Mesodermal cell (in vitro differentiated cells): ENCODE measurements at regions not wholly inside any gene's neighbourhood (a gene's known extent, or its start where the extent isn't known, plus 50 kb on each side); places are given as distances from the start of the nearest gene placed in this dataset.
"Not testable (repeated sequence)": the region's sequence is repeated elsewhere in the genome, so short reads cannot be mapped to it uniquely, and the experiment has no call there.

Experiments
- H3K27ac ChIP-seq: 2 replicates; pipeline ENCODE4 v1.7.0; 2013; ENCODE audit warnings: mild to moderate bottlenecking, low read depth, low read length, moderate library complexity; ENCODE audit not compliant: severe bottlenecking
- H3K36me3 ChIP-seq: 2 replicates; pipeline ENCODE4 v1.7.1; 2013; ENCODE audit warnings: mild to moderate bottlenecking, low read length, moderate library complexity; ENCODE audit not compliant: control insufficient read depth, insufficient read depth
- H3K4me1 ChIP-seq: one replicate; pipeline ENCODE4 v1.7.1; 2013; ENCODE audit warnings: mild to moderate bottlenecking, low read length; ENCODE audit not compliant: insufficient read depth, control insufficient read depth, poor library complexity, severe bottlenecking
- H3K4me3 ChIP-seq: 2 replicates; pipeline ENCODE4 v1.7.0; 2013; ENCODE audit warnings: low read length, control low read depth, mild to moderate bottlenecking; ENCODE audit not compliant: insufficient read depth, poor library complexity, severe bottlenecking; ENCODE audit errors: extremely low read depth
- H3K9me3 ChIP-seq: 2 replicates; pipeline ENCODE4 v1.7.1; 2013; ENCODE audit warnings: mild to moderate bottlenecking, low read length, moderate library complexity; ENCODE audit not compliant: control insufficient read depth
- WGBS, 2 experiments: methylation state at CpG; one replicate each; pipeline ENCODE4 v1.1.5; 2013; ENCODE audit warnings: missing lambda C conversion rate in 2 of 2; ENCODE audit not compliant: insufficient coverage in 2 of 2; 5-methylcytosine and 5-hydroxymethylcytosine counted together

DNA sequence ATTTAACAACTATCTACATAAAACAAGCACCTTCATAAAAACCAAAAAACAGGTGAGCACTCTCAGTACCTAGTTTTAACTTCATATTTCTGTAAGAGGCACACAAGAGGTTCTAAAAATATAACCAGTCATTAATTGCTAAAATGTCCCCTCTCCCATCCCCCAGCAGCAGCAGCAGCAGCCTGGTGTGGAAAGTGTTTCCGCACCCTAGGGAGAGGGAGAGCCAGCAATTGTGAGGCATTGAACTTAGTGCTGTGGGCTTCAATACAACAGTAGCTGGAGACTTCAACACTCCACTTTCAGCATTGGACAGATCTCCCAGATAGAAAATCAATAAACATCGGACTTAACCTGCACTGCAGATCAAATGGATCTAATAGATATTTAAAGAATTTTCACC lies 1158.5 kb downstream of the JRKL start:
- Histone ChIP-seq H3K27ac (no peak overlapping the region), H3K36me3 (no peaks in the 10 kb centered on the region), H3K4me1 (no peaks in the 10 kb centered on the region), H3K9me3 (no peaks in the 10 kb centered on the region), H3K4me3 (no peak overlapping the region)
- 67 to 100% methylated on average over 1 of the region's 2 CpGs for WGBS, 2 experiments

DNA sequence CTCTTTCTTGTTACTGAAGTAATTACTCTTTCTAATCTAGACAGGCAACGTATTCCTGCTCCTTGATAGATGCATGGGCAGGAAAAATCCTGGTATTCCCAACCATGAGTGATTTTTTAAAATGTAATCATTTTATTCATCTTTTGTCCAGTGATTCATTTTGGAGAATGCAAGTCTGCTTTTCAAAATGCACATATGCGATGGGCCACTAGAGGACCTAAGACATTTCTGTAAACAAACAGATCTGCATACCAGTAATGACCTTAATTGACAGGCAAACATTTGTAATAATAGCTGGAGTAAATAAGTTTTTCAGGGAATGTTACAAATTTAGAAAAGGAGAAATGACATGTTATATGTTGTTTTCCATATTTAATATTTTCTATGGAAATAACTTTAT lies 1167.6 kb downstream of the JRKL start:
- Histone ChIP-seq H3K36me3 (no peaks in the 10 kb centered on the region), H3K4me3 (no peak overlapping the region), H3K9me3 (no peaks in the 10 kb centered on the region), H3K4me1 (no peaks in the 10 kb centered on the region), H3K27ac (no peak overlapping the region)
- WGBS, 2 experiments, result 80% methylated on average over 1 of the region's 2 CpGs; no CpG with 5 or more reads in 1 of the 2 experiments

GRCh38 chr11:97567801-97568200 lies 1178.0 kb downstream of the JRKL start:
- Histone ChIP-seq H3K4me1 (no peaks in the 10 kb centered on the region), H3K36me3 (no peaks in the 10 kb centered on the region), H3K27ac (no peak overlapping the region), H3K9me3 (no peaks in the 10 kb centered on the region), H3K4me3 (no peak overlapping the region)
- WGBS, 2 experiments, result no CpG with 5 or more reads among the region's 1 CpG

DNA sequence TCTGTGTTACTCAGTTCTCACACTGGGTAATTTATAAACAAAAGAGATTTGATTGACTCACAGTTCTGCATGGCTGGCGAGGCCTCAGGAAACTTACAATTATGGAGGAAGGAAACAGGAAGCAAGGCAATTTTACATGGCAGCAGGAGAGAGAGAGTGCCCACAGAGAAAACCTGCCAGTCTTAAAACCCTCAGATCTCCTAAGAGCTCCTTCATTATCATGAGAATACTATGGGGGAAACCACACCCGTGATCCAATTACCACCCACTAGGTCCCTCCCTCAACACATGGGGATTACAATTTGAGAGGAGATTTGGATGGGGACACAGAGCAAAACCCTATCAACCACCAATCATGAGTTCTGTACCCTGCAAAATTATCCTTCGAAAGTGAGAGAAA lies 1180.8 kb downstream of the JRKL start:
- no peak overlapping the region for H3K4me3 ChIP-seq
- H3K36me3 ChIP-seq, result no peaks in the 10 kb centered on the region
- H3K27ac ChIP-seq, result no peak overlapping the region
- 30 to 88% methylated on average over 1 to 2 of the region's 3 CpGs for WGBS, 2 experiments
- H3K9me3 ChIP-seq, result no peaks in the 10 kb centered on the region
- no peaks in the 10 kb centered on the region for H3K4me1 ChIP-seq

GRCh38 chr11:97573771-97574170 lies 1184.0 kb downstream of the JRKL start:
- WGBS, 2 experiments, result 93 to 95% methylated on average over 6 of the region's 6 CpGs
- not testable (repeated sequence) for H3K36me3 ChIP-seq, H3K9me3 ChIP-seq, H3K27ac ChIP-seq, H3K4me1 ChIP-seq, H3K4me3 ChIP-seq

DNA sequence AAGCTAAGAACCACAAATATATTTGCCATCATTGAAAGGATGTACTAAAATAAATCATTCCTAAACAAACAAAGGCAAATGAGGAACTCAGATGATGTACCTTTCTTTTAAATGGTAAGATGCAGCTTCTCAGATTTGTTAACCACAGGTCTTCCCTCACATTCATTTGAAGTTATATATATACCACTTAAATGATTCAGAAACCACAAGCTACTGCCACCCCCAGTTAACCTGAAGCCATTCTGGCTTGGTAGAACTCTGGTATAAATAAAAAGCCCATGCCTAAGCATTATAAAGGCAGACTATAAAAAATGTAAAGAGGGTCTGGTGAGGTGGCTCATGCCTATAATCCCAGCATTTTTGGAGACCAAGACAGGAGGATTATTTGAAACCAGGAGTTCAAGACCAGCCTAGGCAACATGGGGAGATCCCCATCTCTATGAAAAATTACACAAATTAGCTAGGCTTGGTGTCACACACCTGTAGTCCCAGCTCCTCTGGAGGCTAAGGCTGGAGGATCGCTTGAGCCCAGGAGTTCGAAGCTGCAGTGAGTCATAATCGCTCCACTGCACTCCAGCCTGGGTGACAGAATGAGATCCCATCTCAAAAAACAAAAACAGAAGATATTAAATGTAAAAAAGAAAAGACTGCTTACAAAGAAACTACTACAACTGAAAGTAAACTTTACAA lies 1185.3 kb downstream of the JRKL start:
- H3K4me1 ChIP-seq, result no peaks in the 10 kb centered on the region
- H3K36me3 ChIP-seq, result no peaks in the 10 kb centered on the region
- no peak overlapping the region for H3K4me3 ChIP-seq
- WGBS, 2 experiments, result 84% methylated on average over 3 of the region's 3 CpGs; no CpG with 5 or more reads in 1 of the 2 experiments
- H3K27ac ChIP-seq, result no peak overlapping the region
- no peaks in the 10 kb centered on the region for H3K9me3 ChIP-seq

GRCh38 chr11:97607291-97608000 lies 1217.6 kb downstream of the JRKL start:
- no peaks in the 10 kb centered on the region for H3K36me3 ChIP-seq
- WGBS, 2 experiments, result no CpG with 5 or more reads among the region's 3 CpGs
- no peak overlapping the region for H3K4me3 ChIP-seq
- no peak overlapping the region for H3K27ac ChIP-seq
- H3K4me1 ChIP-seq, result no peaks in the 10 kb centered on the region
- peaks cover 4% of the 10 kb centered on the region for H3K9me3 ChIP-seq

GRCh38 chr11:97610000-97610399 lies 1220.2 kb downstream of the JRKL start:
- 100% methylated on average over 1 of the region's 4 CpGs; no CpG with 5 or more reads in 1 of the 2 experiments for WGBS, 2 experiments
- no peak overlapping the region for H3K4me3 ChIP-seq
- no peaks in the 10 kb centered on the region for H3K4me1 ChIP-seq
- H3K9me3 ChIP-seq, result peaks cover 4% of the 10 kb centered on the region
- H3K27ac ChIP-seq, result no peak overlapping the region
- H3K36me3 ChIP-seq, result no peaks in the 10 kb centered on the region

- no peaks in the 10 kb centered on the region for H3K36me3 ChIP-seq
- no peak overlapping the region for H3K4me3 ChIP-seq
- no peaks in the 10 kb centered on the region for H3K4me1 ChIP-seq
- H3K27ac ChIP-seq, result no peak overlapping the region
- 80 to 90% methylated on average over 4 to 5 of the region's 5 CpGs for WGBS, 2 experiments
- H3K9me3 ChIP-seq, result peaks cover 4% of the 10 kb centered on the region
Observed at GRCh38 chr11:97610854-97611253, 1221.0 kb downstream of the JRKL start.

DNA sequence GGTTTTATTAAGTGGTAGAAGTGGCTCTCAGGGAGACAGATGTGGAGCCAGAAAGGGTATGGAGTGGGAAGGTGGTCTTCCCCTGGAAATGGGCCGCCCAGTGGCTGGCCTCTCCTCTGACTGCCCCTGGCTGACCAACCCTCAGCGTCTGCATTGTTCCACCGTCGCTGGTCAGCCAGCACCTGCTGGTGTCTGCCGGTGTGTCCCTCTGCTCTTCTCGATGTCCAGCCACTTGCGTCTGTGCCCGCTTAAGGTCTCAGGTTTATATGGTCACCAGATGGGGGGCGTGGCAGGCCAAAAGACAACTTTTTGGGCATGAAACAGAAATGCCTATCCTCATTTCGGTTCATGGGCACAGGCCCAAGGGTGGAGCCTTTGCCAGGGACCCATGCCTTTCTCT lies 1221.5 kb downstream of the JRKL start:
- 93% methylated on average over 10 of the region's 10 CpGs for WGBS, 2 experiments
- Histone ChIP-seq H3K27ac (no peak overlapping the region), H3K4me1 (no peaks in the 10 kb centered on the region), H3K4me3 (no peak overlapping the region), H3K9me3 (peaks cover 4% of the 10 kb centered on the region), H3K36me3 (no peaks in the 10 kb centered on the region)

DNA sequence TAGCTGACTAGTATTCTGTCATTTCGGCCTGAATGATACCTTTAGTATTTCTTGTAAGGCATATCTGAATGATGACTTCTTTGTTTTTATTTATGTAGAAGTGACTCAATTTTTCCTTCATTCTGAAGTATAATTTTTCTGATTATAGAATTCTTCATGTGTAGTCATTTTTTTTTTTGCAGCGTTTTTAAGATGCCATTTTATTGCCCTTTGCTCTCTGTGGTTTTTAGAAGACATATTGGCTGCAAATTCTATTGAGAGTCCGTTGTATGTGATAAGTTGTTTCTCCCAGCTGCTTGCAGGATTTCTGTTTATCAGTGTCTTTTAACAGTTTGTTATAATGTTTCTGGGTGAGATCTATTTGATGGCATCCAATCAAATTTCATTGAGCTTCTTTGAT lies 1224.8 kb downstream of the JRKL start:
- H3K4me3 ChIP-seq, result no peak overlapping the region
- WGBS, 2 experiments, result 83 to 100% methylated on average over 1 of the region's 3 CpGs
- no peaks in the 10 kb centered on the region for H3K4me1 ChIP-seq
- H3K27ac ChIP-seq, result no peak overlapping the region
- H3K36me3 ChIP-seq, result no peaks in the 10 kb centered on the region
- H3K9me3 ChIP-seq, result peaks cover 5% of the 10 kb centered on the region
